ENCODE measurements at regions not wholly inside any gene's neighbourhood (a gene's known extent, or its start where the extent isn't known, plus 50 kb on each side); places are given as distances from the start of the nearest gene placed in this dataset.

GRCh38 chr5:57416278-57416994 lies 66.2 kb downstream of the ACTBL2 start:
- Histone ChIP-seq H4K20me1 (ENCODE audit: insufficient read depth, low read length) (no peaks in the 10 kb centered on the region), H3K4me1 (ENCODE audit: low read length) (no peaks in the 10 kb centered on the region), H3K27ac (ENCODE audit: low read length) (no peak overlapping the region), H3K4me2 (ENCODE audit: low read depth, low read length) (no peak overlapping the region), H2AFZ (ENCODE audit: low read length) (no peak overlapping the region), H3K36me3 (replicated peaks; ENCODE audit: insufficient read depth, low read length) (no peaks in the 10 kb centered on the region), H3K4me3 (ENCODE audit: low read length) (no peak overlapping the region), H3K79me2 (ENCODE audit: low read length) (no peaks in the 10 kb centered on the region), H3K9ac (ENCODE audit: low read length) (no peak overlapping the region), H3F3A (ENCODE audit: insufficient read depth, low read length) (no peaks in the 10 kb centered on the region), H3K27me3 (replicated peaks; ENCODE audit: insufficient read depth, low read length) (no peaks in the 10 kb centered on the region), H3K9me3 (replicated peaks; ENCODE audit: insufficient read depth, low read length) (no peaks in the 10 kb centered on the region), H3K9me2 (replicated peaks; ENCODE audit: insufficient read depth, low read length) (no peaks in the 10 kb centered on the region)
- TF ChIP-seq EZH2 (optimal IDR thresholded peaks at IDR 0.05; ENCODE audit: low read depth, low read length) (no peak), EZH2phosphoT487 (IDR thresholded peaks at IDR 0.05; ENCODE audit: low read length) (no peak), CTCF (IDR thresholded peaks at IDR 0.05; ENCODE audit: low read length) (no peak)
- no peak for DNase-seq

- TF ChIP-seq CTCF (IDR thresholded peaks at IDR 0.05; ENCODE audit: low read length) (no peak), EZH2 (optimal IDR thresholded peaks at IDR 0.05; ENCODE audit: low read depth, low read length) (no peak), EZH2phosphoT487 (IDR thresholded peaks at IDR 0.05; ENCODE audit: low read length) (no peak)
- Histone ChIP-seq H2AFZ (ENCODE audit: low read length) (no peak overlapping the region), H3F3A (ENCODE audit: insufficient read depth, low read length) (no peaks in the 10 kb centered on the region), H4K20me1 (ENCODE audit: insufficient read depth, low read length) (no peaks in the 10 kb centered on the region), H3K36me3 (replicated peaks; ENCODE audit: insufficient read depth, low read length) (no peaks in the 10 kb centered on the region), H3K9me2 (replicated peaks; ENCODE audit: insufficient read depth, low read length) (no peaks in the 10 kb centered on the region), H3K79me2 (ENCODE audit: low read length) (no peaks in the 10 kb centered on the region), H3K9ac (ENCODE audit: low read length) (no peak overlapping the region), H3K27ac (ENCODE audit: low read length) (no peak overlapping the region), H3K4me1 (ENCODE audit: low read length) (no peaks in the 10 kb centered on the region), H3K9me3 (replicated peaks; ENCODE audit: insufficient read depth, low read length) (no peaks in the 10 kb centered on the region), H3K4me3 (ENCODE audit: low read length) (no peak overlapping the region), H3K4me2 (ENCODE audit: low read depth, low read length) (no peak overlapping the region), H3K27me3 (replicated peaks; ENCODE audit: insufficient read depth, low read length) (no peaks in the 10 kb centered on the region)
- no peak for DNase-seq
These were observed 67.8 kb downstream of the ACTBL2 start for GRCh38 chr5:57414857-57415256.

GRCh38 chr5:57414191-57414590 lies 68.4 kb downstream of the ACTBL2 start:
- Histone ChIP-seq H3K27ac (ENCODE audit: low read length) (no peak overlapping the region), H3K36me3 (replicated peaks; ENCODE audit: insufficient read depth, low read length) (no peaks in the 10 kb centered on the region), H2AFZ (ENCODE audit: low read length) (no peak overlapping the region)

More at GRCh38 chr5:57414191-57414590, 68.4 kb downstream of the ACTBL2 start:
- H3K79me2 ChIP-seq (ENCODE audit: low read length), result no peaks in the 10 kb centered on the region
- no peak overlapping the region for H3K9ac ChIP-seq (ENCODE audit: low read length)
- no peaks in the 10 kb centered on the region for H4K20me1 ChIP-seq (ENCODE audit: insufficient read depth, low read length)
- no peaks in the 10 kb centered on the region for H3K4me1 ChIP-seq (ENCODE audit: low read length)
- H3F3A ChIP-seq (ENCODE audit: insufficient read depth, low read length), result no peaks in the 10 kb centered on the region
- no peak for TF ChIP-seq CTCF (IDR thresholded peaks at IDR 0.05; ENCODE audit: low read length)
- no peak for TF ChIP-seq EZH2 (optimal IDR thresholded peaks at IDR 0.05; ENCODE audit: low read depth, low read length)
- TF ChIP-seq EZH2phosphoT487 (IDR thresholded peaks at IDR 0.05; ENCODE audit: low read length), result no peak
- H3K27me3 ChIP-seq (replicated peaks; ENCODE audit: insufficient read depth, low read length), result no peaks in the 10 kb centered on the region
- no peak overlapping the region for H3K4me3 ChIP-seq (ENCODE audit: low read length)
- no peaks in the 10 kb centered on the region for H3K9me2 ChIP-seq (replicated peaks; ENCODE audit: insufficient read depth, low read length)
- no peaks in the 10 kb centered on the region for H3K9me3 ChIP-seq (replicated peaks; ENCODE audit: insufficient read depth, low read length)
- DNase-seq, result no peak
- no peak overlapping the region for H3K4me2 ChIP-seq (ENCODE audit: low read depth, low read length)

All from MM.1S (cell line).